Testis (tissue), 2 donors: ENCODE measurements at regions not wholly inside any gene's neighbourhood (a gene's known extent, or its start where the extent isn't known, plus 50 kb on each side); places are given as distances from the start of the nearest gene placed in this dataset.

Experiments used
- DNase-seq: peaks from one replicate; pipeline ENCODE4 v3.0.0-alpha.2; 2019
- H3K27ac ChIP-seq, 2 donors: fragments of 200-600 bp; sonication (generic); one replicate each; pipeline ENCODE4 v1.5.1; 2019
- H3K27me3 ChIP-seq: fragments of 200-600 bp; sonication (generic); one replicate; pipeline ENCODE4 v1.5.1; 2019
- H3K36me3 ChIP-seq: fragments of 200-600 bp; sonication (generic); one replicate; pipeline ENCODE4 v1.5.1; 2017; ENCODE audit warnings: low read depth; ENCODE audit errors: missing control alignments
- H3K4me1 ChIP-seq: fragments of 200-600 bp; sonication (generic); one replicate; pipeline ENCODE4 v1.5.1; 2019
- H3K4me3 ChIP-seq, 2 donors: fragments of 200-600 bp; sonication (generic); one replicate each; pipeline ENCODE4 v1.5.1; 2017 to 2019
- H3K9me3 ChIP-seq: fragments of 200-600 bp; sonication (generic); one replicate; pipeline ENCODE4 v1.5.1; 2017
- CTCF ChIP-seq, 3 experiments: fragments of 450-650 bp in 2 of 3; fragments of 200-600 bp in 1 of 3; sonication (generic) in 1 of 3; IDR thresholded peaks; one replicate each; pipeline ENCODE4 v1.5.1; 2016 to 2019; ENCODE audit warnings: antibody characterized with exemption in 3 of 3, mild to moderate bottlenecking in 2 of 3, moderate library complexity in 1 of 3
- POLR2A ChIP-seq: fragments of 450-650 bp; IDR thresholded peaks from one replicate; pipeline ENCODE4 v1.6.1; 2017; ENCODE audit warnings: antibody characterized with exemption, mild to moderate bottlenecking, moderate library complexity
- WGBS, 2 donors: methylation state at CpG; one replicate each; pipeline ENCODE4 v1.1.5; 2018; 5-methylcytosine and 5-hydroxymethylcytosine counted together
- intact Hi-C: fragments of 100-400 bp; cut with DNase I; formaldehyde crosslinking; loops from one replicate; pipeline ENCODE4 v1.15.1; 2023; ENCODE audit warnings: low total_unique reads

DNA sequence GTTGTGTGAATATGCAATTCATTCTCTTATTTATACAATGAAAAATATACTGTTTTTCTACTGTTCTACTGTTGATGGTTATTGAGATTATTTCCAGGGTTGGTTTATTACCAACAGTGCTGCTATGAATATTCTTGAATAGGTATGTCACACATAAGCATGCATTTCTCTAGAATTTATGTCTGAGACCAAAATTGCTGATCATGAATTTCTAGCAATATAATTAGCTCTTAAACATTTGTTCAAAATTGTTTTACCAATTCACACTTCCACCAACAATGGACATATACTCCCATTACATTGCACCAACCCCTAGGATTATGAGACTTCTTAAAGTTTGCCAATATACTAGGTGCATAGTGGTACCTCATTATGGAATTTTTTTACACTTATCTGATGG lies 164.1 kb upstream of the KCNQ5 start:
- TF ChIP-seq CTCF (IDR thresholded peaks at IDR 0.05), result no peak
- no peak for TF ChIP-seq POLR2A
- no peaks in the 10 kb centered on the region for H3K4me1 ChIP-seq
- intact Hi-C loops, result no loop called here

GRCh38 chr6:72458521-72458920 lies 163.3 kb upstream of the KCNQ5 start:
- H3K9me3 ChIP-seq, result no peaks in the 10 kb centered on the region
- 69 to 94% methylated on average over 2 of the region's 2 CpGs for WGBS, 2 donors
- TF ChIP-seq CTCF (IDR thresholded peaks at IDR 0.05), result no peak
- no peak for TF ChIP-seq POLR2A

More for the DNA sequence above, 164.1 kb upstream of the KCNQ5 start:
- H3K4me3 ChIP-seq, result no peak overlapping the region
- no peaks in the 10 kb centered on the region for H3K27me3 ChIP-seq
- DNase-seq, result no peak
- H3K36me3 ChIP-seq, result no peaks in the 10 kb centered on the region
- H3K9me3 ChIP-seq, result no peaks in the 10 kb centered on the region
- H3K27ac ChIP-seq, result no peak overlapping the region

DNA sequence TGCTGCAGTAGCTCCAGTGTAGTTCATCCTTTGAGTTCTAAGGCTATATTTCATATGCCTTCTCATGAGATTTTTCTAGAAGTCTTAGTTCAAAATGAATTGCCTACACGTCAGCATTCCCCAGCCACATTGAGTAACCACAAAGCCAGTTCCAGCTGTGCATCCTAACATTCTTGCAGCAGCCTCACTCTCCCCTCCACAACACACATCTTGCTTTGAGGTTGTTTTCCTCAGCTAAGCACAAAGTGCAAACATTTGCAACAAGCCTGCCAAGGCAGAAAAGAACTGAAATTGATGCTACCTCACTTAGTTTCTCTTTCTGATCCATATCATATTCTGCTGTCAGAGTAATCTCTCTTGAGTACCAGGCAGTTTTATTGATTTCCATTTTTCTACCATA lies 160.7 kb upstream of the KCNQ5 start:
- no peak for DNase-seq
- Histone ChIP-seq H3K27me3 (no peaks in the 10 kb centered on the region), H3K27ac (no peak overlapping the region), H3K36me3 (no peaks in the 10 kb centered on the region), H3K4me3 (no peak overlapping the region), H3K4me1 (no peaks in the 10 kb centered on the region), H3K9me3 (no peaks in the 10 kb centered on the region)
- no peak for TF ChIP-seq CTCF (IDR thresholded peaks at IDR 0.05)
- no peak for TF ChIP-seq POLR2A
- intact Hi-C loops, result no loop called here
- WGBS, 2 donors, result 43 to 47% methylated on average over 1 of the region's 1 CpG

More at GRCh38 chr6:72458521-72458920, 163.3 kb upstream of the KCNQ5 start:
- intact Hi-C loops, result no loop called here
- no peak for DNase-seq
- no peak overlapping the region for H3K27ac ChIP-seq
- no peaks in the 10 kb centered on the region for H3K4me1 ChIP-seq
- no peaks in the 10 kb centered on the region for H3K36me3 ChIP-seq
- H3K27me3 ChIP-seq, result no peaks in the 10 kb centered on the region
- H3K4me3 ChIP-seq, result no peak overlapping the region

DNA sequence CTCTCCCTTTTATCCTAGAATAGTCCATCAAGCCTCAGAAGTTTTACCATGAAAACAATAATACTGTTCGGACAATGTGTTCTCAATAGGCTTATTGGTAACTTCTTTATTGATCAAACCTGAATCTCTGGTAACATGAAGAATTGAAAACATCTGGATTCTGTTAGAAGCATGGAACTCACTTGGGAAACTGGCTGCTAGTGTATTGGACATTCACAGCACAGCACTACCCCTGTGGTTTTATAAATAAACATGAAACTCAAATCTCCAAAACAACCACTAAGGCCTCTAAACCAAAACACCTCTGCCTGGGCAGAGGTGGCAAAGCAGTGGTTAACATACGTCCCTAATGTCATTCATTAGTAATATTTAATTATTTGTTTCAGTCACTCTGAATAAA lies 157.6 kb upstream of the KCNQ5 start:
- Histone ChIP-seq H3K4me1 (no peaks in the 10 kb centered on the region), H3K36me3 (no peaks in the 10 kb centered on the region), H3K27me3 (no peaks in the 10 kb centered on the region), H3K27ac (no peak overlapping the region), H3K9me3 (no peaks in the 10 kb centered on the region), H3K4me3 (no peak overlapping the region)
- 78 to 89% methylated on average over 2 of the region's 2 CpGs for WGBS, 2 donors
- intact Hi-C loops, result no loop called here
- DNase-seq, result no peak
- no peak for TF ChIP-seq CTCF (IDR thresholded peaks at IDR 0.05)
- TF ChIP-seq POLR2A, result no peak

DNA sequence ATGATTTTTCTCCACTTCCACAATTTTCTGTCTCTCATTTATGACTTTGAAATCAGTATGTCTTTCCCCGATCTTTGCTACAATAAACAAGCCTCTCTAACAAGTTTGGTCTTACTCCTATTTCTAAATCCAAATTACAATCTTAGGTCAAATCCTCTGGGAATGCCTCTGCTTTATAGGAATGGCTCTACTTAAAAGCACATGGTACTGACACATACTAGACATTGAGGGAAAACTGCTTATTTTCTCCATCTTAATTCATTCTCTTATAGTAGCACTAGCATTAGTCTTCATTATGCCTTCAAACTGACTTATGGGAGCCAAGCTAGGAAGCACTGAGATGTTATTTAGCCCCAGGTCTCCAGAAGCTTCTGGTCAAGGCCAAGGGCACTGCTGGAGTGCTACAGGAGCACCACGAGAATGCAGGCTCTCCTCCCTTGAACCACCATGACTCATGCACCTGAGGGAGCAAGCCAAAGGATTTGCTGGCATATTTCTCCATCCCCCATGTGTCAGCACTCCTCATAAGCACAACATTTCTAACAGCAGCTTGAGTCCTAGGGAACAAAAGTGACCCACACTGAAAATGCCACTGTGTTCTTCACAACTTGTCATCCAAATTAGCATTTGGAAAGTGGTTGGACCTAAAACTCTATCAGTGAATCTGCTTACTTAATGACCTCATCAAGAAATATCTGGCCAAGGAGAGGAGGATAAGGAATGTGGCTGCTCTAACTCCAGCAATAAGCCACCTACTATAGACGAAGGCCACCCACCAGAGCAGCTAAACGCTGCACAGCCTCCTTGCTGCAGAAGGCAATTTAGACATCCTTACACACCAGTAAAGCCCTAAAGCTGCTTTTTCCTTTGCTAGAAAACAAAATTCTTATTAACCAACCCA lies 156.8 kb upstream of the KCNQ5 start:
- intact Hi-C loops, result no loop called here
- H3K4me1 ChIP-seq, result no peaks in the 10 kb centered on the region
- no peak overlapping the region for H3K27ac ChIP-seq
- no peak overlapping the region for H3K4me3 ChIP-seq
- no peaks in the 10 kb centered on the region for H3K27me3 ChIP-seq
- TF ChIP-seq CTCF (IDR thresholded peaks at IDR 0.05) (no peak), POLR2A (no peak)
- WGBS, 2 donors, result 69 to 75% methylated on average over 4 of the region's 4 CpGs
- H3K36me3 ChIP-seq, result no peaks in the 10 kb centered on the region
- DNase-seq, result no peak
- H3K9me3 ChIP-seq, result no peaks in the 10 kb centered on the region
